NT2/D1 (cell line): ENCODE measurements at regions not wholly inside any gene's neighbourhood (a gene's known extent, or its start where the extent isn't known, plus 50 kb on each side); places are given as distances from the start of the nearest gene placed in this dataset.

Source experiments
- YY1 ChIP-seq: IDR thresholded peaks from 2 replicates; pipeline ENCODE4 v1.6.1; 2011; ENCODE audit not compliant: insufficient read length, insufficient read depth
- ZNF274 ChIP-seq: IDR thresholded peaks from 2 replicates; pipeline ENCODE4 v1.6.1; 2011; ENCODE audit warnings: mild to moderate bottlenecking, low read depth, low read length

- no peak for TF ChIP-seq YY1
- no peak for TF ChIP-seq ZNF274
These were observed 51.1 kb upstream of the AKAP6 start for GRCh38 chr14:32277998-32278397.
